IPS-20b (cell line): ENCODE measurements at regions not wholly inside any gene's neighbourhood (a gene's known extent, or its start where the extent isn't known, plus 50 kb on each side); places are given as distances from the start of the nearest gene placed in this dataset.
A peak's percentile ranks its signal among the peaks of the same experiment; 100 is the strongest.

ENCODE experiments used
- H3K27ac ChIP-seq: one replicate; pipeline ENCODE4 v1.5.1; 2013; ENCODE audit warnings: low read length
- H3K27me3 ChIP-seq: 2 replicates; pipeline ENCODE4 v1.6.1; 2013; ENCODE audit warnings: mild to moderate bottlenecking, low read length, inconsistent platforms; ENCODE audit not compliant: insufficient read depth
- H3K36me3 ChIP-seq: 2 replicates; pipeline ENCODE4 v1.6.1; 2013; ENCODE audit warnings: low read depth, mild to moderate bottlenecking, inconsistent platforms, low read length, moderate library complexity; ENCODE audit not compliant: insufficient read depth
- H3K4me1 ChIP-seq: 2 replicates; pipeline ENCODE4 v1.6.1; 2013; ENCODE audit warnings: mild to moderate bottlenecking, control low read depth, inconsistent platforms, low read length, moderate library complexity; ENCODE audit not compliant: insufficient read depth
- H3K4me3 ChIP-seq: 2 replicates; pipeline ENCODE4 v1.5.1; 2013; ENCODE audit warnings: mild to moderate bottlenecking, low read length, inconsistent platforms
- H3K9ac ChIP-seq: 2 replicates; pipeline ENCODE4 v1.6.1; 2013; ENCODE audit warnings: low read depth, mild to moderate bottlenecking, inconsistent platforms, low read length, moderate library complexity
- H3K9me3 ChIP-seq: 2 replicates; pipeline ENCODE4 v1.6.1; 2013; ENCODE audit warnings: mild to moderate bottlenecking, low read depth, low read length, inconsistent platforms; ENCODE audit not compliant: insufficient read depth

DNA sequence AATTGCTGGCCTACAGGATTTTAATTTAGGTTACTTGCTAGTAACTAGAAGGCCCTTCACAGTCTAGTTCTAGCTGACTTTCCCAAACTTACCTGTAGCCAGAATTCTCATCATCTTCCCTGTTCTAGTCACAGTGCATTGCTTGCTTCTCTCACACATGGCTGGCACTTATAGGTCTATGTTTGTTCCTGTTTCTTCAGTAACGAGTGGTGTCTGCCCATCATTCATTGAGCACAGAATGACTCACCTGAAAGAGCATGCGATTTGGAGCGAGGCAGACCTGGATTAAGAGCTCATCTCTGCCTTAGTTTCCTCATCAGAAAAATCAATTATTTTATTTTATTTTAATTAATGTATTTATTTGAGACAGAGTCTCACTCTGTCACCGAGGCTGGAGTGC, 201.7 kb upstream of the ANK2 start:
- Histone ChIP-seq H3K4me1 (no peaks in the 10 kb centered on the region), H3K9me3 (no peaks in the 10 kb centered on the region), H3K36me3 (no peaks in the 10 kb centered on the region), H3K27me3 (no peaks in the 10 kb centered on the region), H3K27ac (no peak overlapping the region), H3K4me3 (no peak overlapping the region), H3K9ac (no peak overlapping the region)

GRCh38 chr4:112848911-112849310, 200.5 kb upstream of the ANK2 start:
- H3K4me1 ChIP-seq = no peaks in the 10 kb centered on the region
- no peak overlapping the region for H3K4me3 ChIP-seq
- H3K27me3 ChIP-seq = no peaks in the 10 kb centered on the region
- no peaks in the 10 kb centered on the region for H3K36me3 ChIP-seq
- no peak overlapping the region for H3K27ac ChIP-seq
- no peaks in the 10 kb centered on the region for H3K9me3 ChIP-seq
- no peak overlapping the region for H3K9ac ChIP-seq

GRCh38 chr4:112852601-112853000, 196.9 kb upstream of the ANK2 start:
- Histone ChIP-seq H3K36me3 (no peaks in the 10 kb centered on the region), H3K27ac (no peak overlapping the region), H3K9ac (no peak overlapping the region), H3K9me3 (no peaks in the 10 kb centered on the region), H3K4me3 (no peak overlapping the region), H3K27me3 (no peaks in the 10 kb centered on the region), H3K4me1 (peaks cover 8% of the 10 kb centered on the region; the same call in 1 of the 2 replicates)

DNA sequence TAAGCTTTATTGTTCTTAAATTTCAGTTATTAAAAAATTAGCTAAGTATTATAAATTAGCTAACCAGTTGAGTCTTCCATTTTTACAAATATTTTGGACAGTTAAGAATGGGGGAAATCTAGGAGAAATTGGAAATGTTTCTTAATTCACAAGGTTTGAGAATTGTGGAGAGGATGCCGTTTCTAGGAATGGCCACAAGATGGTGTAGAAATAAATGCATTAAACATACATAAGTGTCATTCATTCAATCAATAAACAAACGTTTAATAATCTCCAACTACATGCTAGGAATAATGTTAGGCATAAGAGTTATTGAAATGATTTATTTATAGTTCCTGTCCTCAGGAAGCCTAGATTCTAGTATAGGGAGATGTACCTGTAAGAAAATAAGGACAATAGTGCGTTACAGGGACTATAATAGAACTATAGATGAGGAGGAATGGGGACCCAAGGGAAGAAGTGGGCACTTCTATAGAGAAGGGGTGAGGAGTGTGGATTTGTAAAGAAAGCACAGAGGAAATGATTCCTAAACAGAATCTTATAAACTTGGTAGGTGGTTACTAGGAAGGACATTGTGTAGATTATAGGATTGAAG, 195.7 kb upstream of the ANK2 start:
- H3K9me3 ChIP-seq = no peaks in the 10 kb centered on the region
- peaks cover 18% of the 10 kb centered on the region for H3K4me1 ChIP-seq
- H3K9ac ChIP-seq = no peak overlapping the region
- H3K4me3 ChIP-seq = no peak overlapping the region
- H3K27ac ChIP-seq = no peak overlapping the region
- H3K36me3 ChIP-seq = no peaks in the 10 kb centered on the region
- no peaks in the 10 kb centered on the region for H3K27me3 ChIP-seq

DNA sequence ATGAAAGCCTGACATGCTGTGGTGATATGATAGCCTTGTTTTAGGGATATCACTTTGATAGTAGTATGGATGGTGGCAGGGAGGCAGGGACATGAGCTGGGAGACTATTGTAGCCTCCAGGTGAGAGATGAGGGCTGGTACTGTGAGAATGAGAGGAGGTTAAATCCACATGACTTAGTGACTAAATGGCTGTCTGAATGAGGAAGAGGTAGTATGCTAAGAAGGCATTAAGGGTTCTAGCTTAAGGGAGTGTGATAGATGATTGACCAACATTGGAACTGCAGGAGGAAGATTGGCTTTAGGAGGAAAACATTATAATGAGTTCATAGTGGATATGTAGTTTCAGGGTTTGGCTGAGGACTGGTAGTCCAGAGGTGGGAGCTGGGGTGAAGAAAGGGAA, 195.0 kb upstream of the ANK2 start:
- H3K4me3 ChIP-seq = no peak overlapping the region
- H3K9ac ChIP-seq = no peak overlapping the region
- peaks cover 25% of the 10 kb centered on the region for H3K4me1 ChIP-seq
- no peaks in the 10 kb centered on the region for H3K36me3 ChIP-seq
- H3K27ac ChIP-seq = no peak overlapping the region
- no peaks in the 10 kb centered on the region for H3K9me3 ChIP-seq
- no peaks in the 10 kb centered on the region for H3K27me3 ChIP-seq

- no peak overlapping the region for H3K27ac ChIP-seq
- peaks cover 30% of the 10 kb centered on the region for H3K4me1 ChIP-seq
- no peak overlapping the region for H3K4me3 ChIP-seq
- no peak overlapping the region for H3K9ac ChIP-seq
- no peaks in the 10 kb centered on the region for H3K27me3 ChIP-seq
- H3K9me3 ChIP-seq = no peaks in the 10 kb centered on the region
- no peaks in the 10 kb centered on the region for H3K36me3 ChIP-seq
Observed at GRCh38 chr4:112855058-112855457, 194.4 kb upstream of the ANK2 start.

- H3K4me1 ChIP-seq = peaks cover 47% of the 10 kb centered on the region
- H3K9ac ChIP-seq = no peak overlapping the region
- no peaks in the 10 kb centered on the region for H3K27me3 ChIP-seq
- no peak overlapping the region; the same call in 1 of the 2 replicates for H3K4me3 ChIP-seq
- no peaks in the 10 kb centered on the region for H3K9me3 ChIP-seq
- no peak overlapping the region for H3K27ac ChIP-seq
- no peaks in the 10 kb centered on the region for H3K36me3 ChIP-seq
Observed at GRCh38 chr4:112857461-112857860, 192.0 kb upstream of the ANK2 start.

- Histone ChIP-seq H3K36me3 (no peaks in the 10 kb centered on the region), H3K4me1 (peaks cover 47% of the 10 kb centered on the region), H3K27ac (no peak overlapping the region), H3K9ac (no peak overlapping the region), H3K27me3 (no peaks in the 10 kb centered on the region), H3K9me3 (no peaks in the 10 kb centered on the region), H3K4me3 (no peak overlapping the region)
Observed at GRCh38 chr4:112858751-112859150, 190.7 kb upstream of the ANK2 start.

DNA sequence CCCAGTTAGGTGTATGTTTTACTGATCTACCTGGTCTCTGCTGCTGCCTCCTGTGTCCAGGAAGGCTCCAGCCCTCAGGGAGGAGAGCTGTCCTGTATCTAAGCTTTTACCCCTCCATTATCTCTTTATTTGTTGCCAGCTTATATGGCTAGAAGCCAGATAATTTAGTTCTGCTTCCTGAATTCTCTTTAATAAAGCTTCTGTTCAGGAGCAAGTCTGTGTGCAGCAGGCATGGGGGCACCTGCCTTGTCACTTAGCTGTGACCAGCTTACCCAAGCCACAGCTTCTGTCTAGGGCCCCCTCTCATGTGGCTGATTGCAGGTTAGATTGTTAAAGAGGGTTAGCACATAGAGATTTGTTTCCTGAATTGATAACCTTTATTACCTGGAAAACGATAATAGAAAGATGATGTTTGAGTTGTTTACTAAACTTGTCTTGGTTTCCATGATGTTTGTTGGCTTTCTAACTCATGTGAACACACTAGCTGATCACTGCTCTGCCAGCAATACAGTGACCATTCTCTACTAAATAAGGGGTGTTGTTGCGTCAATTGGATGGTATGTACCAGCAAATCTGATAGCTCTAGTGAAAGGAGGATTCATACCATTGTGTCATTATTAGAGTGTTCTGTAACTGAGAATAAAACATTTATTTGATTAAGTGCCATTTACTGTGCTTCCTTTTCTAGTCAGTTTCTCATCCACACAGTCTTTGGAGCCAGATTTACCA, 189.8 kb upstream of the ANK2 start:
- Histone ChIP-seq H3K27me3 (no peaks in the 10 kb centered on the region), H3K27ac (no peak overlapping the region), H3K9me3 (no peaks in the 10 kb centered on the region), H3K9ac (no peak overlapping the region), H3K4me1 (peaks cover 47% of the 10 kb centered on the region), H3K36me3 (no peaks in the 10 kb centered on the region), H3K4me3 (no peak overlapping the region)

- H3K9ac ChIP-seq = peak overlapping the region; percentile 39
- peaks cover 47% of the 10 kb centered on the region for H3K4me1 ChIP-seq
- no peaks in the 10 kb centered on the region for H3K27me3 ChIP-seq
- H3K27ac ChIP-seq = no peak overlapping the region
- no peaks in the 10 kb centered on the region for H3K36me3 ChIP-seq
- no peaks in the 10 kb centered on the region for H3K9me3 ChIP-seq
- H3K4me3 ChIP-seq = peak overlapping the region; percentile 23; the same call in 1 of the 2 replicates
Observed at GRCh38 chr4:112860830-112861690, 188.4 kb upstream of the ANK2 start.

DNA sequence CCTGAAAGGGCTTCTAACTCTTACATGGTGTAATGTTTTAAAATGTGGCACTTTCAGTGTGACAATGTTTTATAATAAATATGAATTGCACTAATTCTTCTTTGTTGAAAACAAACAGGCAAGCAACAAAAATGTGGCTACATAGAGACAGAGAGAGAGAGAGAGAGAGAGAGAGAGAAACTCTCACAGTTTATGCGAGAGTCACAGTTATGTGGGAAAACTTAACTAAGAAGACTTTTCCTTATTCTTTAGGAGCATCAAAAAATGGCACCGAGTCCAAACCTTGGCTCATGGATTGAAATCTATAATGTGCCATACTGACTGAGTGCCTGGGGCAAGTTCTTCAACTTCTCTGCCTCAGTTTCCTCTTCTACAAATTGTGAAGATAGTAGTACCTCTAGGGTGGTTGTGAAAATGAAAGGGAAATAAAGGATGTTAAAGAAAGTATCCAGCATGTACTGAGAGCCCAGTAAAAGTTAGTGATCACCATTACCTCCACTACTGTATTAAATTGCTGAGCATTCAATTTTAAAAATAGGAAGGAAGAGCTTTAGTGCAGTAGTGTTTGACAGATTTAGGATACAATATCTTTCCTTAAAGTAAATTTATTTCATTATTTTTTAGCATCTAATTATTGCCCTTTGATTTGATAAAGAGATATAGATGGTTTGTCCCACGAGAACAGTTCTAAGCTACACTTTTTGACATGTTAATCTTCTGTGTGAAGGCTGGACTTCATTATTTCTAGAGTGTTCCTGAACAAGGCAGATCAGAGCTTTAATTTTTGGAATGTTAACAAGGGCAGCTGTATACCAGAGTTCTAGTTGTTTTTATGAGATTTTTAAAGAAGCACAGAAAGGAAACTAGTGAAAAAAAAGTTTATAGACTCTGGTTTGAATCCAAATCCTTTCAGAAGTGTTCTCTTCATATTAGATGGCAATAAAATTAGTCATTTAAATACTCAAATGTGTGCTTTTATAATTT, 187.5 kb upstream of the ANK2 start:
- H3K27ac ChIP-seq = no peak overlapping the region
- H3K27me3 ChIP-seq = no peaks in the 10 kb centered on the region
- no peaks in the 10 kb centered on the region for H3K9me3 ChIP-seq
- H3K4me1 ChIP-seq = peaks cover 45% of the 10 kb centered on the region
- H3K4me3 ChIP-seq = peak overlapping the region; percentile 23; the same call in 1 of the 2 replicates
- H3K9ac ChIP-seq = peak overlapping the region; percentile 39
- H3K36me3 ChIP-seq = no peaks in the 10 kb centered on the region
